ENCODE measurements at regions not wholly inside any gene's neighbourhood (a gene's known extent, or its start where the extent isn't known, plus 50 kb on each side); places are given as distances from the start of the nearest gene placed in this dataset.
"Not testable (repeated sequence)": the region's sequence is repeated elsewhere in the genome, so short reads cannot be mapped to it uniquely, and the experiment has no call there.

- no peaks in the 10 kb centered on the region for H3K36me3 ChIP-seq
- H3K27ac ChIP-seq = peak overlapping the region in 2 of 11 experiments; percentile 5 to 41; a peak in 3 of 22 replicates
- H3K9ac ChIP-seq = no peak overlapping the region
- H3K4me2 ChIP-seq = 0 out of 22 replicates have a peak overlapping the region, but pooled peaks of 1 of the 11 experiments have one; percentile 4
- no peak for TF ChIP-seq Cebpa-rat (IDR thresholded peaks at IDR 0.05)
- H3K27me3 ChIP-seq = no peaks in the 10 kb centered on the region
- no peaks in the 10 kb centered on the region for H3K9me3 ChIP-seq (replicated peaks in 1 of 11)
- no peaks in the 10 kb centered on the region for H4K20me1 ChIP-seq
- peaks cover 0 to 40% (median 18%) of the 10 kb centered on the region in 10 experiments; a peak in 12 of 20 replicates for H3K4me1 ChIP-seq
- H3K4me3 ChIP-seq = no peak overlapping the region
Observed at GRCh38 chr7:46753662-46754061, 828.2 kb downstream of the TNS3 start.

- no peaks in the 10 kb centered on the region for H3K9me3 ChIP-seq (replicated peaks in 1 of 11)
- H3K4me3 ChIP-seq = no peak overlapping the region
- peak in 3 of 11 experiments; percentile 41 to 75 (median 49); a peak in 3 of 22 replicates for TF ChIP-seq Cebpa-rat (IDR thresholded peaks at IDR 0.05)
- H3K27me3 ChIP-seq = no peaks in the 10 kb centered on the region
- H4K20me1 ChIP-seq = no peaks in the 10 kb centered on the region
- peak overlapping the region in 4 of 11 experiments; percentile 48 to 61 (median 56); a peak in 7 of 22 replicates for H3K4me2 ChIP-seq
- peak overlapping the region in 3 of 11 experiments; percentile 18 to 62 (median 48); a peak in 5 of 22 replicates for H3K27ac ChIP-seq
- H3K36me3 ChIP-seq = no peaks in the 10 kb centered on the region
- H3K9ac ChIP-seq = no peak overlapping the region
- peaks cover 0 to 40% (median 18%) of the 10 kb centered on the region in 10 experiments; a peak in 12 of 20 replicates for H3K4me1 ChIP-seq
Observed at GRCh38 chr7:46752881-46753366, 829.0 kb downstream of the TNS3 start.

GRCh38 chr7:46751927-46752723 is 829.8 kb downstream of the TNS3 start:
- not testable (repeated sequence) for H3K9ac ChIP-seq; H3K9me3 ChIP-seq (replicated peaks in 1 of 11); H4K20me1 ChIP-seq; H3K4me3 ChIP-seq; H3K27me3 ChIP-seq; H3K36me3 ChIP-seq
- Histone ChIP-seq H3K27ac (peak overlapping the region in 4 of 11 experiments; percentile 17 to 62 (median 33); a peak in 6 of 22 replicates), H3K4me1 (peaks cover 5 to 46% (median 24%) of the 10 kb centered on the region in 10 experiments; a peak in 19 of 20 replicates), H3K4me2 (peak overlapping the region in 5 of 11 experiments; percentile 4 to 61 (median 50); a peak in 9 of 22 replicates)

- H3K36me3 ChIP-seq = no peaks in the 10 kb centered on the region
- no peak for TF ChIP-seq Cebpa-rat (IDR thresholded peaks at IDR 0.05)
- H3K27me3 ChIP-seq = no peaks in the 10 kb centered on the region
- peaks cover 8 to 46% (median 26%) of the 10 kb centered on the region in 10 experiments; a peak in 19 of 20 replicates for H3K4me1 ChIP-seq
- H3K4me3 ChIP-seq = no peak overlapping the region
- no peak overlapping the region for H3K9ac ChIP-seq
- no peaks in the 10 kb centered on the region for H4K20me1 ChIP-seq
- peak overlapping the region in 2 of 11 experiments; percentile 48 to 62; a peak in 2 of 22 replicates for H3K27ac ChIP-seq
- H3K9me3 ChIP-seq (replicated peaks in 1 of 11) = no peaks in the 10 kb centered on the region
- peak overlapping the region in 4 of 11 experiments; percentile 48 to 61 (median 56); a peak in 6 of 22 replicates for H3K4me2 ChIP-seq
Observed at GRCh38 chr7:46751471-46751870, 830.4 kb upstream of the IGFBP3 start.

GRCh38 chr7:46750321-46750865 is 829.3 kb upstream of the IGFBP3 start:
- no peak for TF ChIP-seq Cebpa-rat (IDR thresholded peaks at IDR 0.05)
- Histone ChIP-seq H3K9ac (no peak overlapping the region), H3K4me1 (peaks cover 8 to 46% (median 26%) of the 10 kb centered on the region in 10 experiments; a peak in 19 of 20 replicates), H3K4me3 (no peak overlapping the region), H3K9me3 (replicated peaks in 1 of 11) (no peaks in the 10 kb centered on the region), H4K20me1 (no peaks in the 10 kb centered on the region), H3K27ac (no peak overlapping the region), H3K27me3 (no peaks in the 10 kb centered on the region), H3K36me3 (no peaks in the 10 kb centered on the region), H3K4me2 (no peak overlapping the region)

- H3K9ac ChIP-seq = no peak overlapping the region
- H3K4me1 ChIP-seq = peaks cover 8 to 24% (median 15%) of the 10 kb centered on the region in 10 experiments; a peak in 19 of 20 replicates
- no peak overlapping the region for H3K27ac ChIP-seq
- no peaks in the 10 kb centered on the region for H4K20me1 ChIP-seq
- no peaks in the 10 kb centered on the region for H3K27me3 ChIP-seq
- H3K9me3 ChIP-seq (replicated peaks in 1 of 11) = no peaks in the 10 kb centered on the region
- no peaks in the 10 kb centered on the region for H3K36me3 ChIP-seq
- no peak for TF ChIP-seq Cebpa-rat (IDR thresholded peaks at IDR 0.05)
- H3K4me3 ChIP-seq = no peak overlapping the region
- peak overlapping the region in 6 of 11 experiments; percentile 22 to 39 (median 29); a peak in 3 of 22 replicates for H3K4me2 ChIP-seq
Observed at GRCh38 chr7:46747869-46748576, 827.0 kb upstream of the IGFBP3 start.

GRCh38 chr7:46746695-46747687 is 825.9 kb upstream of the IGFBP3 start:
- H3K4me3 ChIP-seq = no peak overlapping the region
- no peak overlapping the region for H3K9ac ChIP-seq
- H3K27me3 ChIP-seq = no peaks in the 10 kb centered on the region
- H3K9me3 ChIP-seq (replicated peaks in 1 of 11) = no peaks in the 10 kb centered on the region
- H3K4me2 ChIP-seq = peak overlapping the region in 7 of 11 experiments; percentile 22 to 39 (median 29); a peak in 11 of 22 replicates
- H4K20me1 ChIP-seq = no peaks in the 10 kb centered on the region
- no peak for TF ChIP-seq Cebpa-rat (IDR thresholded peaks at IDR 0.05)
- no peak overlapping the region for H3K27ac ChIP-seq
- H3K36me3 ChIP-seq = no peaks in the 10 kb centered on the region
- peaks cover 5 to 14% (median 10%) of the 10 kb centered on the region in 10 experiments; a peak in 19 of 20 replicates for H3K4me1 ChIP-seq

- Histone ChIP-seq H4K20me1 (no peaks in the 10 kb centered on the region), H3K27me3 (no peaks in the 10 kb centered on the region), H3K9ac (no peak overlapping the region), H3K4me1 (peaks cover 0 to 10% (median 8%) of the 10 kb centered on the region in 10 experiments; a peak in 12 of 20 replicates), H3K36me3 (no peaks in the 10 kb centered on the region), H3K4me2 (no peak overlapping the region), H3K4me3 (no peak overlapping the region), H3K27ac (no peak overlapping the region), H3K9me3 (replicated peaks in 1 of 11) (no peaks in the 10 kb centered on the region)
- no peak for TF ChIP-seq Cebpa-rat (IDR thresholded peaks at IDR 0.05)
Observed at GRCh38 chr7:46745707-46746090, 824.6 kb upstream of the IGFBP3 start.
